Esophagus (tissue), 2 donors: ENCODE measurements at regions not wholly inside any gene's neighbourhood (a gene's known extent, or its start where the extent isn't known, plus 50 kb on each side); places are given as distances from the start of the nearest gene placed in this dataset.

ENCODE experiments used
- H3K27ac ChIP-seq, 2 donors: one replicate each; pipeline ENCODE4 v1.5.1; 2013; ENCODE audit warnings: low read depth in 2 of 2, mild to moderate bottlenecking in 2 of 2, inconsistent platforms in 1 of 2, low read length in 1 of 2, moderate library complexity in 1 of 2
- H3K27me3 ChIP-seq, 2 donors: one replicate each; pipeline ENCODE4 v1.6.1; 2013; ENCODE audit warnings: low read length in 2 of 2, control low read depth in 1 of 2, mild to moderate bottlenecking in 1 of 2; ENCODE audit not compliant: insufficient read depth in 2 of 2, control insufficient read depth in 1 of 2
- H3K36me3 ChIP-seq, 2 donors: one replicate each; pipeline ENCODE4 v1.6.1; 2013; ENCODE audit warnings: low read length in 1 of 2; ENCODE audit not compliant: control insufficient read depth in 2 of 2, insufficient read depth in 2 of 2
- H3K4me1 ChIP-seq, 2 donors: one replicate each; pipeline ENCODE4 v1.6.1; 2013; ENCODE audit warnings: low read length in 1 of 2; ENCODE audit not compliant: control insufficient read depth in 2 of 2, insufficient read depth in 2 of 2
- H3K4me3 ChIP-seq, 2 donors: one replicate each; pipeline ENCODE4 v1.5.1; 2013; ENCODE audit warnings: low read length in 2 of 2, mild to moderate bottlenecking in 2 of 2, low read depth in 1 of 2, moderate library complexity in 1 of 2
- H3K9me3 ChIP-seq, 2 donors: one replicate each; pipeline ENCODE4 v1.6.1; 2013; ENCODE audit warnings: mild to moderate bottlenecking in 2 of 2, low read depth in 1 of 2, low read length in 1 of 2, moderate library complexity in 1 of 2; ENCODE audit not compliant: control insufficient read depth in 2 of 2, insufficient read depth in 1 of 2
- WGBS, 2 donors: extraction: QIAGEN DNeasy Blood & Tissue Kit; methylation state at CpG; one replicate each; pipeline ENCODE4 v1.1.7; 2013; 5-methylcytosine and 5-hydroxymethylcytosine counted together
- donor health status: healthy with polysubstance abuse.
- donor health status: Bipolar disorder and iron deficiency.

GRCh38 chr18:46370898-46371297 is 266.7 kb downstream of the HAUS1 start:
- H3K27me3 ChIP-seq = no peaks in the 10 kb centered on the region
- no peak overlapping the region for H3K4me3 ChIP-seq
- H3K27ac ChIP-seq = no peak overlapping the region
- no peaks in the 10 kb centered on the region for H3K9me3 ChIP-seq
- H3K36me3 ChIP-seq = peaks cover 0 to 1% of the 10 kb centered on the region in 2 donors
- peaks cover 2% of the 10 kb centered on the region in 2 donors for H3K4me1 ChIP-seq
- WGBS, 2 donors = 78 to 85% methylated on average over 7 of the region's 7 CpGs

DNA sequence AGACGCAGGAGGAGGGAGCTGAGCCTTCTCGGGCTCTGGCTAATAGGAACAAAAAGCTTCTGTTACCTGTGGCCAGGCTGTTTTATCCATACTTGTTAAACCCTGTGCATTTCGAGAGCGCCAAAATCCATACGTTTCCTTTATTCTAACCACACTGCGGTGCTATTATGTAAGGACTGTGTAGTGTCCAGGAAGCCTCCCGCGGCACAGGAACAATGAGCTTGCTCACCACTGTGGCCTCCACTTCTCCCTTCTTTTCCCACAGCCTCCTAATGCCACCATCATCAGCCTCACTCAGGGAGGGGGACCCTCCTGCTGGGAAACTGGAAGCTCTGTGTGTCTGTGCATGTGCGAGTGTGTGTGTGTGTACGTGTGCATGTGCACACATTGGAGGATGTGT is 268.5 kb downstream of the HAUS1 start:
- no peak overlapping the region for H3K4me3 ChIP-seq
- no peaks in the 10 kb centered on the region for H3K9me3 ChIP-seq
- no peak overlapping the region for H3K27ac ChIP-seq
- 86 to 89% methylated on average over 10 of the region's 10 CpGs for WGBS, 2 donors
- H3K27me3 ChIP-seq = no peaks in the 10 kb centered on the region
- peaks cover 2% of the 10 kb centered on the region in 2 donors for H3K4me1 ChIP-seq
- peaks cover 0 to 1% of the 10 kb centered on the region in 2 donors for H3K36me3 ChIP-seq

- no peak overlapping the region for H3K27ac ChIP-seq
- no peaks in the 10 kb centered on the region for H3K9me3 ChIP-seq
- H3K4me1 ChIP-seq = peaks cover 2% of the 10 kb centered on the region in 2 donors
- H3K27me3 ChIP-seq = no peaks in the 10 kb centered on the region
- WGBS, 2 donors = 48 to 61% methylated on average over 2 of the region's 2 CpGs
- H3K4me3 ChIP-seq = no peak overlapping the region
- peaks cover 0 to 1% of the 10 kb centered on the region in 2 donors for H3K36me3 ChIP-seq
These were observed 268.9 kb downstream of the HAUS1 start for GRCh38 chr18:46373131-46373530.

DNA sequence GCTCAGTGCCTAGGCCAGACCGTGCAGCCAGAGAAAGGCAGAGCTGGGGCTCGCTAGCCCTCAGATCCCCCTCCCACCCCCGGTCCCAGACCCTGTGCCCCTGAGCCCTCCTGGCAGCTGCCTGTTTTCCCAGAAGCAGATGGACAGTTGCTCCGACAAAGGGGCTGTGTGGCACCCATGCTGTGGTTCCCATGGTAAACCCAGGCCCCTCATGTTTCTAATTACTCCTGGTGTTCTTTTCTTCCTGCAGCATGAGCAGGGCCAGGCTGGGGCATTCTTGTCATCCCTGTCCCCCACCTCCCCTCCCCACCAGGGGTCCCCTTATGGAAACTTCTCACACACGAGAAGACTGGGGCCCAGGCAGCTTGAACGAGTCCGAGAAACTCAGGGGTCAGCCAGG is 269.6 kb downstream of the HAUS1 start:
- H3K36me3 ChIP-seq = peaks cover 0 to 1% of the 10 kb centered on the region in 2 donors
- no peak overlapping the region for H3K27ac ChIP-seq
- no peak overlapping the region for H3K4me3 ChIP-seq
- 80 to 81% methylated on average over 7 of the region's 7 CpGs for WGBS, 2 donors
- no peaks in the 10 kb centered on the region for H3K27me3 ChIP-seq
- H3K9me3 ChIP-seq = no peaks in the 10 kb centered on the region
- peaks cover 2% of the 10 kb centered on the region in 2 donors for H3K4me1 ChIP-seq

GRCh38 chr18:46374850-46375249 is 270.7 kb downstream of the HAUS1 start:
- Histone ChIP-seq H3K4me1 (peaks cover 2% of the 10 kb centered on the region in 2 donors), H3K36me3 (peaks cover 0 to 1% of the 10 kb centered on the region in 2 donors), H3K27me3 (no peaks in the 10 kb centered on the region), H3K4me3 (no peak overlapping the region), H3K27ac (no peak overlapping the region), H3K9me3 (no peaks in the 10 kb centered on the region)
- WGBS, 2 donors = 40 to 50% methylated on average over 6 of the region's 6 CpGs

GRCh38 chr18:46377557-46377956 is 273.4 kb downstream of the HAUS1 start:
- WGBS, 2 donors = 95 to 96% methylated on average over 1 of the region's 1 CpG
- H3K27ac ChIP-seq = no peak overlapping the region
- H3K36me3 ChIP-seq = no peaks in the 10 kb centered on the region
- no peak overlapping the region for H3K4me3 ChIP-seq
- peaks cover 2% of the 10 kb centered on the region in 2 donors for H3K4me1 ChIP-seq
- H3K9me3 ChIP-seq = no peaks in the 10 kb centered on the region
- H3K27me3 ChIP-seq = no peaks in the 10 kb centered on the region

DNA sequence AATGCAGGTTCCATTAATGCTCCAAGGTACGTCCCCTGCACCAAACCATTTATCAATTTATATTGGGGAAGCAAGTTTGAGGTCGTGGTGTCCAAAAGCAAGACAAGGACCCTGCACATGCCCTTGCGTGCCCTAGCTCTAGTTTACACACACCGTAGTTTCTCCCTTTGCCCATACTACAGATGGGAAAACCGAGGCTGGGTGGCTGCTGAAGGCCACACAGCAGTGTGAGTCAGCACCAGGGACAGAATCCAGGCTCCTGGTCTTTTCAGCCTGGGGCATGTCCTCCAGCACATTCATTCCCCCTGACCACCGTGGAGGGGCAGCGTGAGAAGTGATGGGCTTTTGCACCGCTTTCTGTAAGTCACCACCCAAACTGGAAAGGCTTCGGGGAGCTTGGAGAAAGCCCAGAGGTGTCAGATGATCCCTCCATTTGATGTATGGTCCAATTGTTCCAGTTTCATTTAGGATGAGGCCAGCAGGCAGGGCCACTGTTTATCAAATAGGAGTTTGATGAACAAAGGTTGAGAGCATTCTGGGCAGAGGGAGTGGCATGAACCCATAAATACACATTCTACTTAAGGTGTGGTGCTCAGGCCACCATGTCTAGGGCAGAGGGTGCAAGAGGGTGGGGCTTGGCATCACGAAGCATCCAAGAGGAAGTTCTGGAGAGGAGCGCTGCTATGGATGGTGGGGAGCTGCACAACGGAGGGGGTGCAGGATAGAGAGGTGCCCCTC is 274.1 kb downstream of the HAUS1 start:
- no peaks in the 10 kb centered on the region for H3K27me3 ChIP-seq
- H3K9me3 ChIP-seq = no peaks in the 10 kb centered on the region
- peaks cover 0 to 2% of the 10 kb centered on the region in 2 donors for H3K4me1 ChIP-seq
- WGBS, 2 donors = 69 to 75% methylated on average over 12 of the region's 12 CpGs
- H3K36me3 ChIP-seq = no peaks in the 10 kb centered on the region
- no peak overlapping the region for H3K4me3 ChIP-seq
- H3K27ac ChIP-seq = no peak overlapping the region

- 87 to 94% methylated on average over 4 of the region's 4 CpGs for WGBS, 2 donors
- no peaks in the 10 kb centered on the region for H3K36me3 ChIP-seq
- H3K4me1 ChIP-seq = peaks cover 0 to 2% of the 10 kb centered on the region in 2 donors
- no peaks in the 10 kb centered on the region for H3K27me3 ChIP-seq
- H3K27ac ChIP-seq = no peak overlapping the region
- H3K9me3 ChIP-seq = no peaks in the 10 kb centered on the region
- no peak overlapping the region for H3K4me3 ChIP-seq
These were observed 274.7 kb downstream of the HAUS1 start for GRCh38 chr18:46378864-46379207.

DNA sequence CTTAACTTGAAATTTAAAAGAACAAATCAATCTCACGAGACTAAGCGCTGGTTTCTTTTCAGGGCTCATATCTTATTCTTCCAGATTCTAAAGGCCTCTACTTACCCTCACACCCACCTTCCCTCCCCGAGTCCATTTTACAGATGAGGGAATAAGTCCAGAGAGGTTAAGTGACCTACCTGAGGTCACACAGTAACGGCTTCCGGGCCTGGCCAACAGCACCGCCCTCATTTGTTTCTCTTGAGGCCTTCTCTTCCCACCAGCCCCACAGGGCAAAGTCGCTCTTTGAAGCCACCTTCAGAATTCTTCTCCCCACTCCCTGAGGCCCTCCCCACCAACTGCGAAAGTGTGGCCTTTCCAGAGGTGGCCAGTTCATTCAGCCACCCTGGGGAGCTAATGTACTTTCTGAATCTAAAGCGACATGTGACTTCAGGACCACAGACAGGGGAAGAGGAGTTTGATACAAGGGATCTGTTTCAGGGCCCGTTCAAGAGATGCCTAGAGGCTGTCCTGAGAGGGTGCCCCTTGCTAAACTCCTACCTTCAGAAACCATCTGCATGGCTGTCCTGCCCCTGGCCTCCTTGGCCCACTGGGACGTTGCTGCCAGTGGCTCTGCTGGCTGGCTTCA is 275.3 kb downstream of the HAUS1 start:
- Histone ChIP-seq H3K27me3 (no peaks in the 10 kb centered on the region), H3K4me1 (peaks cover 0 to 2% of the 10 kb centered on the region in 2 donors), H3K4me3 (no peak overlapping the region), H3K36me3 (no peaks in the 10 kb centered on the region), H3K9me3 (no peaks in the 10 kb centered on the region), H3K27ac (no peak overlapping the region)
- WGBS, 2 donors = 80 to 83% methylated on average over 11 of the region's 11 CpGs

- Histone ChIP-seq H3K9me3 (no peaks in the 10 kb centered on the region), H3K27ac (no peak overlapping the region), H3K36me3 (no peaks in the 10 kb centered on the region), H3K27me3 (no peaks in the 10 kb centered on the region), H3K4me3 (no peak overlapping the region), H3K4me1 (peaks cover 8 to 14% of the 10 kb centered on the region in 2 donors)
- 74 to 78% methylated on average over 2 of the region's 2 CpGs for WGBS, 2 donors
These were observed 271.9 kb downstream of the LOXHD1 start for GRCh38 chr18:46385124-46385523.
